DMS 273 (cell line): ENCODE measurements at regions not wholly inside any gene's neighbourhood (a gene's known extent, or its start where the extent isn't known, plus 50 kb on each side); places are given as distances from the start of the nearest gene placed in this dataset.
A peak's percentile ranks its signal among the peaks of the same experiment; 100 is the strongest.

ENCODE experiments used
- DNase-seq: peaks from one replicate; lab custom pipeline; 2025; ENCODE audit not compliant: unreplicated experiment; lab: John Stamatoyannopoulos, UW

DNA sequence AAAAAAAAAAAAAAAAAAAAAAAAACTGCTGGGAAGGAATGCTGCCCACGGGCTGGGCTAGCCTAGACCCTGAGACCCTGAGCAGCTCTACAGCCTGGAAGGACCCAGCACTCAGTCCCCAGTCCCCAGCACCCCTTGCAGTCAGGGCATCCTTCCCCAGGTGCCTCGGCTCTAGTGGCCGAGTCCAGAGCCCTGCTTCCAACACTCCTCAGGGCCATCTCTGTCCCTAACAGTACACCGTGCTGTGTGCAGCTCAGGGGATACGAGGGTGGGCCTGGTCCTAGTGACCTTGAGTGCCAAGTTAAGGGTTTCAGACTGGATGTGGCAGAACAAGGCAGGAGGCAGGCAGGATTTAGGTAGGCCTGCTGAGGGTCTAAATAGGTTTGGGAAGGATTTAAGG is 50.2 kb upstream of the LRP8 start:
- DNase-seq: no peak

DNA sequence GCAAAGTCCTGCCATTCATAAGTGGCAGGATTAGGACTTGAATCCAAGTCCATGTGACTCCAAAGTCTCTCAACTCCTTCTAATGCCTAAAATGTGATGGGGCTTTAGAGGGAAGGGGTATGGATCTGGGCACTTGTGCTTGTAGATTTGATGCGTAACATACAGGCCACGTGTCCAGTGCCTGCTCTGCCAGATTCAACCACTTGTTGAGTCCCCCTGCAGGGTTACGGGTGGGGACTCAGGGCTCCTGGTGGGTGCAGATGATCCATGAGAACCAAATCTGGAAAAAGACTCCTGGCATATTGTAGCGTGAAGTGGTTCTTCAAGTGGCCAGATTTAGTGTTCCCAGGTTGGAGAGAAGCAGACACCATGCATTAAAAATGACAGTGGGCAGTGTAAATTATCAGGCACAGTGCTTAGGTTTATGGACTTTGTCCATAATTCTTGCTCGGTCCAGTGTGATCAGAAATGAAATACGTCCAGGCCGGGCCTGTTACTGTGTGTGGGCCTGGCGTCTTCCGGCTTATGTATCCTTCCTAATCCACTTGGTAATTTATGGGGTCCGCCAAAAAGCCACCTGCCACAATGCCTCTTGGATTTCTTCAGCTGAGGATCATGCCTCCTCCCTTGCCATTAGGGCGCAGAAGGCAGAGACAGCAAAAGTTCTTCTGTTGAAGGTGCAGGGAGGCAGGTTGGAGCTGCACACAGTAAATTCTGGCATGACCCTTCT is 51.2 kb upstream of the LRP8 start:
- no peak for DNase-seq

DNA sequence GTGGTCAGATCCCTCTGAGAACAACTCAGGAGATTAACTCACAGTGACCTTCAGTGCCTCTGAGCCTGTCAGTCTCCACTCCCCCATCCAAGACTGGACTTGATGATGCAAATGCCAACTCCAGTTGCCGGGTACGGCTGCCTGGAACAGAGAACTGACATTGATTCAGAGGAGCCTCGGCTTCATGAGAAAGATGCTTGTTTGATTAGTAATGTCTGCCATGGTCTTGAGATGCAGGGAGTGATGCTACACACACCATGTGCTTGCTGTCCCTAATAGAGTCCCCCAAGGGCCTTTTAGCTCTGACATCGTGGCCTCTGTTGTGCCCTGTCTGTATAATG is 51.8 kb upstream of the LRP8 start:
- no peak for DNase-seq

DNA sequence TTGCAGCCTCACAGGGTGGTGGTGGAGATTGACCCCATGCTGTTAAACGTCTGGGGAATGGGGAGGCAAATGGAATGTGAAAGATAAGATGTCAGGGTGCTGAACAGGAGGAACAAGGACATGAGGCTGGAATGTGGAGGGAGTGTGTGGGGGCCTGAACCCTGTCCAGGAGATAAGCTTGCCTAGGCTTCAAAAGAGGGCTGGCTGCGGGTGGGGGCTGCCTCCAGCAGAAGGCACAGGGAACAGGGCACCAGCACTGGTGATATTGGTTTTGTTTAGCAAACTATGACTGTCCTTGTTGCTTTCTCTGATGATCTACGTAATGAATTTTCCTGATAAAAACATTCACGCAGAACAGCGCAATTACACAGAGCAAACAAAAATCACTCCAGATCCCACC is 52.4 kb upstream of the LRP8 start:
- no peak for DNase-seq

DNA sequence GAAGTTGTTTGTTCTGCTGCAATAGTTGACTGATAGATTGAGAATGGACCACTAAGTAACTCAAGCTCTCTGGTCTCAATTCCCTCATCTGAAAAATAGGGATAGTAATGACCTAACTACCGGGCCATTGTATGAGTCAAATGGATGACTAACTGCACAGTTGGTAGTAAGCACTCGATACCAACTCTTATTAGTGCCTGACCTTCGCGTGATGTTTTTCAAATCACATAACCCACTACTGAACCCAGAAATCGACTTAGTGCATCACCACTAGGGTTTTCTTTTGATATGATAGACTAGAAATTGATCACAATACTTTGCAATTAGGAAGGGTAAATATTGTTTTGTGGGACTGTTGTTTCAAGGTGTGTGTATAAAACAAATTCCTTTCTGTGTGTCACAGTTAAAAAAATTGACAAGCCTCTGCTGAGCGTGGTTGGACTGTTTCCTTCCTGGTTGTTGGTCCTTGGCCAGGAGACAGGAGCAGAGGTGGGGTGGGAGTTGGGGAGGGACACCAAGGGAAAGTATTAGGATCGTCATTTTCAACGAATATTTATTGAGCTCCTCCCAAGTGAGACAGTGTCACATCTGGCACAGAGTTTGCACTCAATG is 54.0 kb upstream of the LRP8 start:
- no peak for DNase-seq

DNA sequence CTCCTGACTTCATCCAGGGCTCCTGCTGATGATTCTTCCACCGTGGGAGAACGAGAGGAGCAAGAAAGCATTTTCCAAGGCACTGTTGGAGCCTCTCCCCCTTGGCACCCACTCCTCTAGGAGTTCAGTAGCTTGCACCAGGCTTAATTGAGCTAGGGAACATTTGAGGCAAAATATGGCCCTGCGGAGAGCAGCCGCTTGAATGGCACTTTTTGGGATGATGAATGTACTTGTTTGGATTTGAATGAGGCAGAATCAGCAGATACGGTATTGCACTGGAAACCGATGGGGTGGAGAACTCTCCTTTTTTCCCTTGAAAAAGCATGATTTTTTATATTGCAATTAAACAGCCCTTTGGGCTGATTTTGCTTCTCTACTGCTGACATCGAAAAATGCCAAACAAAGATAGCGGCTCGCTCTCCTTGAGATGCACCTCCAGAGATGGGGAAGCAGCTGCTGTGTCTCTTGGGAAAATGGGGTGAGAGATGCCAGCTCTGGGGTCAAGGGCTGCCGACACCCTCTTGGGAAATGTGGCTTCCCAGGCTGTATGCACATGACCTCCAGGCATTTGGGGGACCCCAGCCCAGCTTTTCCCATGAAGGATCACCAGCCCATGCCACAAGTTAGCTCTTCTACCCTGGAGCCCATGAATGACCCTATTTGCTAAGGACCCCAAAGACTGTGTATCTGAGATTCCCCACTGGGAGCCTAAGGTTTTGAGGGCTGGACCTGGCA is 55.4 kb upstream of the LRP8 start:
- no peak for DNase-seq

DNA sequence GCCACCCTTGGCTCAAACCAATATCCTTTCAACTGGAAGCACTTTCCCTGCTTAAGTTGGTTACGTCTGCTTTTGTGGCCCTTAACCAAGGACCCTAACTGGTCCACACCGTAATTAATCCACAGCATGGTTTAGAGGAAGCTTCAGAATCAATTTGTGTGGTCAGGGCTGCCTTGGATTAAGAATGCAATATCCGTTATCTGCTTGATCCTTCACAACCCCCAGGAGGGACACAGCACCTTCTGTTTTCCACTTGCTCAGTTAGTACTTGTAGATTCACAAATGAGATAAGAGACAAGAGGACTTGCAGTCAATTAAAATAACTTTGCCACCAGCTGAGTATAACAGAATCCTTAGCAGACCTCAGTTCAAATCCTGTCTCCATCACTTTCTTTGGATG is 56.9 kb upstream of the LRP8 start:
- no peak for DNase-seq

DNA sequence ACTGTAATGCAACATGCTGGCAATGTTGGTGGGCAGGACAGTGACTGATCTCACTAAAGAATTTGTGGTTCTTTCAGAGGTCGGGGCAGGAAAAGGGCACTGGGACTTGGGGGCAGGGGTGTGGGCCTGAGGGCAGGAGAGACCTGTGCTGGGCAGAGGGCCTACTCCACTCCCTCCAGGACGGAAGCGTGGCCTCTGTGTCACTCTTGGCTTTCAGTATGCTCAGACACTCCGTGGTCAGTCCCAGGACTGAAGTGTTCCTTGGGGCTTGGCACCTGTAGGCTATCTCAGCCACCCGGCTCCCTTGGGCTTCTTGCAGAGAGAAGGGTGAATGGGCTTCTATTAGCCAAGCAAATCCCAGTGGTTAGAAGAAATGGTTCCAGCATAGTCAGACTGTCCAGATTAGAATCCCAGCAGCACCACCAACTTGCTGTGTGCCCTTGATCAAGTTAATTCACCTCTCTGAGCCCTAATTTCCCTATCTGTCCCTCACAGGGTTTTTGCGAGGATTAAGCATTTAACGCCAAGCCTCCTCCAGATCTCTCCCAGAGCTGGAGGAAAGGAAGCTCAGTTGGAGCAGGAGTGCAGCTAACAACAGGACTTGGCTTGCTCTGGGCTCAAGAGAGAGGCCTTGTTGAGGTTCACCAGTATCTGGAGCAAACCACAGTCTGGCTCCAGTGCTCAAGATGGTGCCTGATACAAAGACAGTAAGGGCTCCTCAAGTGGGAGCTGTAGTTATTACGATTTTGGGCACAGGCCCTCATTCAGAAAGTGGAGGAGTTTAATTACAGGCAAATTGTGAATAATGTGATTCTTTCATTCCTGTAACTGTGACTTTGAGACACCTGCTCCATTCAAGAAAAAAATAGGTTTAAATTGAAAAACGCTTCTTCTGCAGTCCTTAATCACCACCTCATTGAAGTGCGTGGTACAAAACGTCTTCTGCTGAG is 57.7 kb upstream of the LRP8 start:
- DNase-seq: no peak

DNA sequence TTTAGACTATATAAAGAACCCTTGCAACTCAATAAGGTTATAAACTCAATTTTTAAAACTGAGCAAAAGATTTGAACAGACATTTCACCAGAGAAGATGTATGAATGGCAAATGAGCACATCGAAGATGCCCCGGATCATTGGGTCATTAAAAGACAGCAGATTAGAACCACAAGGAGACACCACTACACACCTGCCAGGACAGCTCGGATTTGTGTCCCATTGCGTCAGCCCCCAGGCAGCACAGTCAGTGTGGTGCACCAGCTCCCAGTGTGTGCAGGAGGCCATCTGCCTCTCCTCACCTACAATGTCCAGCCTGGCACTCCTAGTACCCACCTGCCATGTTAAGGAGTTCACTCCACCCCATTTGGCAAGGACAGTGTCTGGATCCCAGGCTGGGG is 61.1 kb upstream of the LRP8 start:
- peak; percentile 38 for DNase-seq

DNA sequence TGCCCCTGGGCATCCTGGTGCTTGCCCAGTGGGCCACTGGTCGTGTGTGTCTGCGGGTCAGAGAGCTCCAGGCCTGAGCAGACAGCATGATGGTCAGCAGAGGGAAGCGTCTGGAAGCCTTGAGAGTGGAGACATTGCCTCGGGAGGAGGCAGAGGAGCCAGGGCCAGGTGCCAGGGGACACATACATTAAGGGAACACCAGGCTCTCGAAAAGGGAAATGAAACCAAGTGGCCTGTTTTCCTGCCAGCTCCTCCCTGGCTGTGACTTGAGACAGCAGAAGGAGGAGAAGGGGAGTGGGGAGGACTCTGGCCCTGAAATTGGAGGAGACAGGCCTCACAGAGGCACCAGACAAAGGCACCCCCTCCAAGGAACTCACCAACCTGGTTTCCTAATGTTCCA is 62.4 kb upstream of the LRP8 start:
- DNase-seq: peak; percentile 70

DNA sequence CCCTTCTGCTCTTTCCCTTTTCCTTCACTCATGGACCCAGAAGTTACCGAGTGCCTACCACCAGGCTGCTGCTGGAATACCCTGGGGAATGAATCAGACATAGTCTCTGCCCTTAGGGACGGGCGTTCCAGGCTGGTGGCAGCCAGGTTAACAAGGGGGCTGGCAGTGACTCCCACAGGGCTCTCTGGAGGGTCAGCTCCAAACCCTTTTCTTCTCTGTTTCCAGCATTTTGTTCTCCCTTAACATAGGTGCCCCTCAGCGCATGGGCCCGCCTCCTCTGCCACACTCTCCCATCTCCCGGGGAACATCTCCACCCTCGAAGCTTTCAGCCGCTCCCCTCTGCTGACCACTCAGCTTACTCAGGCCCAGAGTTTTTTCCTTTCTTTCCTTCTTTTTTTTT is 62.9 kb upstream of the LRP8 start:
- DNase-seq: peak; percentile 55

DNA sequence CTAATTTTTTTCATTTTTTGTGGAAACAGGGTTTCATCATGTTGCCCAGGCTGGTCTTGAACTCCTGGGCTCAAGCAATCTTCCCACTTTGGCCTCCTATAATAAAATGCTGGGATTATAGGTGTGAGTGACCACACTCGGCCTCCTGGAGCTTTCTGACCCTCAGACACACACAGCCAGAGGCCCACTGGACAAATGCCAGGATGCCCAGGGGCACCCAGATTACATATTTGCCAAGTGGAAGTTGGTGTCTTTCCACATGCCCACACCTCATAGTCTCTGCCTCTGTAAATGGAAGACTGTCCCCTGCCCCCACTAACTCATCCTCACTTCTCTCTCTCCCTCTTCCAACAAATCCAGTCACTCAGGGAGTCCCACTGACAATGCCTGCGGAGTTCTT is 63.4 kb upstream of the LRP8 start:
- DNase-seq: no peak

DNA sequence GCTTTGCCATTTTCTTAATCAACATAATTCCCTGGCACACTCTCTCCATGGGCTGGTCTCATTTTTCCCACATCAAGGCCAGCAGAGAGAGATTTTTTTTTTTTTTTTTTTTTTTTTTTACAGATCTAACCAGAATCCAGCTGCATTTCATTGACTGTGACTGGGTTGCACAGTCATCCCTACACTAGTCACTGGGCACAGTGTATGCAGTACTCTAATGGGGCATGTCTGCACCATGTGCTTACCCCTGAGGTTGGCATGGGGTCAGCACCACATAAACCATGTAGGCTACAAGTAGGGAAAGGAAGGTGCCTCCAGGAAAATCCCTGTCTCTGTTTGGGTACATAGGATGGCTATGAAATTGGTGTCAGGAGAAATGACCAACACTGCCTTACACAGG is 64.1 kb upstream of the LRP8 start:
- DNase-seq: no peak

DNA sequence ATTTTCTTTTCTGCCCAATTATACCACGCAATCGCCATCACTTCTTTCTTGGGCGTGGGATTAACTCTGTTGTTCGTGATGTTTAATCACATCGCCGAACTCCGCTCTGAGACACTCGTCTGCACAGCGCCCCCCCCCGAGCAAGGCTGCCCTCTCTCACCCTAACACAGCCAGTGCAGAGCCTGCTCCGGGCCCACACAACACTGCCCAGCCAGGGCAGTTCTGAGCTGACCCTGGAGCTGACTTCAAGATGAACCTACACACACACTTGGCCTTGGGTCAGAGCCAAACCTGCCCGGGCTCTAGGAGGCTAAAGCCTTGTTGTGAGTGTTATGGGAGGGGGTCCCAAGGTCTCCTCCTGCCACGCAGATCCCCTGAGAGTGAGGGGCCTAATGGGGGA is 64.6 kb upstream of the LRP8 start:
- no peak for DNase-seq

DNA sequence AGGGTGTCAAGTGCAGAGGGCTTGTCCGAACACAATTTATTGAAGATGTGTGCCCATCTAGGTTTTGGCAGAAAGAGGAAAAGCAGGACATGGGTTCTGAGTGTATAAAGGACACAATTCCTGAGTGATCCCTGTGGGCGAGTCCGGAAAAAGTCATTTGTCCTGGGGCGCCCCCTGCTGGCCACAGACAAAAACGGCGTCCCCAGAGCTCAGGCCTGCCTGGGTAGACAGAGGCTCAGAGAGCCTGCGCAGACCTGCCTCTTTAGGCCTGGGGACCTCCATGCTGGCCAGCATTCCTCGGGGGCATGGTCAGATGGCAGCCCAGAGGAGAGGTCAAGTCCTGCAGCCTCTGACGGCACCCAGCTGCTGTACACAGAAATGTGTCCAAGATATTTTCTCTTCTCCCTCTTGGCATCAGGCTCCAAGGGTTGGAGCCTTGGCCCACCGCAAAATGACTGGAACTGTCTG is 65.5 kb upstream of the LRP8 start:
- DNase-seq: peak; percentile 87

DNA sequence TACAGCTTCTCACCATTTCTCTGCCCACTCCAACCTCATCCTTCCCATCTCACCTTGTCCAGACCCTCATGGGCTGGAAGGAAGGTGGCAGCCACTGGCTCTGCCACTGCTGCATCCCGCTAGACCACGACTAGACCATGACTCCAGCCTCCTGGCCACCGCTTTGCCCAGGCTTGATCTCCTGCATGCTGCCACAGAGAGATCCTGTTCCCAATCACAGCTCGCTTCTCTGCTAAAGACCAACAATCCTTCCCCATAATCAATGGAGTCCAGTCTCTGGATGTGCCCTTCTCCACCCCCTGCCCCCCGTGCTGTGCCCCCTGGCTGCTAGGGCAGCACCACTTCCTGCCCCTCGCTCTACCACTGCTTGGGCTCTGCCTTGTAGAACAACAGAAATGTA is 64.9 kb upstream of the DMRTB1 start:
- DNase-seq: no peak

DNA sequence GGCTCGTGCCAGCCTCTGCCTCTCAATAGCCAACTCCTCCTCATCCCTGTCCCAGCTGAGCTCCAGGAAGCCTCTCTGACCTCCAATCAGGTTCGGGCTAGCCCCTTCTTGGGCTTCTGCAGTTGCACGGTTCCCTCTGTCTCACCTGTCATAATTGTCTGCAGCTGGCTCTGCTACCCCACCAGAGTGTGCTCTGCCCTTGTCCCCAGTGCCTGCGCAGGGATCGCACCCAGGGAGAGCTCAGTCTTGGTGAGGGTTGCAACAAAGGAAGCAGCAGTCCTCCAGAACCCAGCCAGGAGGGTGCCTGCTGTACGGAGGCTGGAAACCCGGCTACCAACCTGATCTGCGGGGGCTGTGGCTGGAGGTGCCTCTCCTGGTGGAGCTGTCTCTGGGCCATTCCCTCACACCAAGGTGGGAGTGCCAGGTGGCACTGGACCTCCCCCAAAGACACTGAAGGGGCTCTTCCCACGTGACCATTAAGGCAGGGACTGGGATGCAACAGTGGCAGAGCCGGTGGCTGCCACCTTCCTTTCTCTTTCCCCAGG is 63.5 kb upstream of the DMRTB1 start:
- DNase-seq: no peak

DNA sequence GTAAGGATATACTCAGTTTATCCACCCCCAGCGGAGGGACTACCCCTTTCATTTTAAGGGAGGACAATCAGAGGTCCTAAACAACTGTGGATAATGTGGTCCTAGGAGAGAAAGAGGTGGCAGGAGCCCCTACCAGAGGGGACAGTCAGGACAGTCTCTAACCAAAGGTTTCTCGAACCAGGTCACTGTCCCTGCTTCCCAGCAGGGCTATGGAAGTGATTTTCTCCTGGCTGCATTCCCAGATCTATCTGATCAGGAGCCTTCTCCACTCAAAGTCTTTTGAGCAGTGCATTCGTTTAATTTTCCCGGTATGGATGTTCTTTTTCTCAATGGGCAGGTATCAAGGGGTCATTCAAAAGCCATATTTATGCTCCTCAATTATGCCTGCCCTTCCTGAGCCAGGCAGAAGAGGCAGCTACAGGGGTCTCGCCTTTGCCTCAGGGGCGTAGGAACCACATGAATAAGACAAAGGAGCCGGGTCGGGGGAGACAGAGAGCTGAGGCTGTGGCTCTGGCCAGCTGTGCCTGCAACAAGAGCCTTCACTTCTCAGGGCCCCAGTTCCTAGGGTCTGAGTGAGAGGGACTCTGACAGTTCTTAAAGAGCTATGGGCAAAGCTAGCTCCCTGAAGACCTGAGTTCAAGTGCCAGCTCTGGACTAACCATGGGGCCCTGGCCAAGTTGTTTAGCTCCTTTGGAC is 62.5 kb upstream of the DMRTB1 start:
- no peak for DNase-seq

DNA sequence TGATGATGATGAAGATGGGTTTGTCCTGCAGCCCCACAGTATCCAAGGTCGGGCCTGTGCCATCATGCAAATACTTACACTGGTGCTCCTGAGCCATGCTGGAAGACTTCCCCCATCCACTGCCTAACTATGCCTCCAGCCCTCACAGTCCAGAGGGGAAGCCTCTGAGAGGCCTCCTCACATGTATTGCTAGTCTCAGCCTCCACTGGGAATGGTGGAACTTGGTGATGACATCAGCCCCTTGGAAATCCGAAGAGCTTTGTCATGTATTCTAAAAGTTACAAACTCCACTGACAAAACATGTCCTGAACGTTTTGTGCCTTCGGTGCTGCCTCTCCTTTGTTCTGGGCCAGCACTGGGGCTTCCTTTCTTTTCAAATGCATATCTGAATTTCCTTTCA is 61.1 kb upstream of the DMRTB1 start:
- DNase-seq: no peak

DNA sequence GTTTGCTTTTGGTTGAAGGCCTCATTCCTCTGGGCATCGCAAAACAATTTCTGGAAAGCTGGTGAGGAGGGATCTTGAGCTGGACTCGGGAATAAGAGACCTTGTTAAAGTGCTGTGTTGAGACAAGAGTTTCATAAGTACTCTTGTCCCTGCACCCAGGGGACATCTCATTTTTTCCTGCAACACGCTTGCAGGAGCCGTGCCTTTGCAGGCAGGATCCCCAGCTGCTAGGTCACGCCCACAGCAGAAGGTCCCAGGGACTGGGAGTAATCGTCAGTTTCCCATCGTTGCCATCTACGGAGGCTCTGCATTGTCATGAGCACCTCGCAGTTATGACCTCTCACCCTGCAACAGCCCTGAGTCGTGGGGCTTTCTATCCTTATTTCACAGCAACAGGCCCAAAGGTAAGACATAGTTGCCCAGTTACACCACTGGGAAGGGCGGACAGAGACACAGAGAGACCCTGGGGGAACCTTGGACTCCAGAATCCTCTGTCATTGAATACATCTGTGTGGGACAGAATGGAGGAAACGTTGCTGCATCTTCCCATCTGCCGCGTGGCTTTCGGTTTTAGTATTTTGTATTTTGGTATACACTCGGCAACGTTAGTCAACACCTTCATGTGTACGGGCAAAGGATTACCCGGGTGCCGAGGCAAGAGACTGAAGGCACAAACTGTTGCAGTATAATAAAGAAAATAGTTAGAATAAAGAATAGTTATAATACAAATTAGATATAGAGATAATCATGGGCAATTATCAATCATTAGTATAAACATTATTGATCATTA is 60.4 kb upstream of the DMRTB1 start:
- DNase-seq: no peak
